ENCODE measurements at regions not wholly inside any gene's neighbourhood (a gene's known extent, or its start where the extent isn't known, plus 50 kb on each side); places are given as distances from the start of the nearest gene placed in this dataset.

GRCh38 chr17:72239548-72239947, 118.7 kb downstream of the SOX9 start:
- FAIRE-seq: no peak
- DNase-seq (ENCODE audit: insufficient read length, low spot score): no peak
- TF ChIP-seq CTCF (IDR thresholded peaks at IDR 0.05; ENCODE audit: insufficient read depth, missing control alignments): no peak

- no peak for TF ChIP-seq CTCF (IDR thresholded peaks at IDR 0.05; ENCODE audit: insufficient read depth, missing control alignments)
- no peak for DNase-seq (ENCODE audit: insufficient read length, low spot score)
- FAIRE-seq: no peak
Measured at GRCh38 chr17:72240333-72240732, 119.5 kb downstream of the SOX9 start.

GRCh38 chr17:72244494-72244893, 123.7 kb downstream of the SOX9 start:
- DNase-seq (ENCODE audit: insufficient read length, low spot score): no peak
- no peak for FAIRE-seq
- no peak for TF ChIP-seq CTCF (IDR thresholded peaks at IDR 0.05; ENCODE audit: insufficient read depth, missing control alignments)

- DNase-seq (ENCODE audit: insufficient read length, low spot score) (no peak), FAIRE-seq (no peak)
- TF ChIP-seq CTCF (IDR thresholded peaks at IDR 0.05; ENCODE audit: insufficient read depth, missing control alignments): no peak
Measured at GRCh38 chr17:72244956-72245355, 124.1 kb downstream of the SOX9 start.

- no peak for TF ChIP-seq CTCF (IDR thresholded peaks at IDR 0.05; ENCODE audit: insufficient read depth, missing control alignments)
- DNase-seq (ENCODE audit: insufficient read length, low spot score) (no peak), FAIRE-seq (no peak)
Measured at GRCh38 chr17:72249441-72249840, 128.6 kb downstream of the SOX9 start.

GRCh38 chr17:72250206-72250605, 129.4 kb downstream of the SOX9 start:
- DNase-seq (ENCODE audit: insufficient read length, low spot score): no peak
- no peak for FAIRE-seq
- no peak for TF ChIP-seq CTCF (IDR thresholded peaks at IDR 0.05; ENCODE audit: insufficient read depth, missing control alignments)

GRCh38 chr17:72253597-72253996, 132.8 kb downstream of the SOX9 start:
- no peak for FAIRE-seq
- no peak for TF ChIP-seq CTCF (IDR thresholded peaks at IDR 0.05; ENCODE audit: insufficient read depth, missing control alignments)

More at GRCh38 chr17:72253597-72253996, 132.8 kb downstream of the SOX9 start:
- no peak for DNase-seq (ENCODE audit: insufficient read length, low spot score)
